ENCODE measurements at regions not wholly inside any gene's neighbourhood (a gene's known extent, or its start where the extent isn't known, plus 50 kb on each side); places are given as distances from the start of the nearest gene placed in this dataset.

- Histone ChIP-seq H2AFZ (ENCODE audit: control insufficient read depth, low read depth, low read length) (no peak overlapping the region), H3K27ac (ENCODE audit: control insufficient read depth, insufficient read depth) (no peak overlapping the region), H4K20me1 (ENCODE audit: control insufficient read depth, insufficient read depth) (no peaks in the 10 kb centered on the region), H3K36me3 (ENCODE audit: control insufficient read depth in 2 of 2, insufficient read depth in 2 of 2, low read length in 1 of 2) (no peaks in the 10 kb centered on the region), H3K79me2 (ENCODE audit: control insufficient read depth, insufficient read depth, low read length) (no peaks in the 10 kb centered on the region), H3K4me3 (no peak overlapping the region), H3K4me2 (ENCODE audit: control insufficient read depth, insufficient read depth) (no peak overlapping the region), H3K27me3 (replicated peaks in 1 of 2; ENCODE audit: control insufficient read depth in 2 of 2, insufficient read depth in 2 of 2, low read length in 1 of 2) (no peaks in the 10 kb centered on the region), H3K9me3 (replicated peaks; ENCODE audit: control insufficient read depth, insufficient read depth, low read length) (no peaks in the 10 kb centered on the region), H3K4me1 (ENCODE audit: control insufficient read depth, insufficient read depth, low read length) (no peaks in the 10 kb centered on the region), H3K9ac (ENCODE audit: control insufficient read depth, insufficient read depth, low read length) (no peak overlapping the region)
- intact Hi-C loops (cut with micrococcal nuclease; ENCODE audit: unreplicated experiment) = no loop called here
- no peak for TF ChIP-seq NR2C1 (IDR thresholded peaks at IDR 0.05)
- TF ChIP-seq KLF5 (IDR thresholded peaks at IDR 0.05; ENCODE audit: partially characterized antibody) = no peak
- no peak for TF ChIP-seq IRF4 (IDR thresholded peaks at IDR 0.05; ENCODE audit: low read depth, low read length)
- no peak for TF ChIP-seq HDGF (IDR thresholded peaks at IDR 0.05)
- no peak for TF ChIP-seq NFXL1 (IDR thresholded peaks at IDR 0.05; ENCODE audit: borderline replicate concordance)
- TF ChIP-seq TCF7 (IDR thresholded peaks at IDR 0.05; ENCODE audit: borderline replicate concordance) = no peak
- TF ChIP-seq, protein P1, sequence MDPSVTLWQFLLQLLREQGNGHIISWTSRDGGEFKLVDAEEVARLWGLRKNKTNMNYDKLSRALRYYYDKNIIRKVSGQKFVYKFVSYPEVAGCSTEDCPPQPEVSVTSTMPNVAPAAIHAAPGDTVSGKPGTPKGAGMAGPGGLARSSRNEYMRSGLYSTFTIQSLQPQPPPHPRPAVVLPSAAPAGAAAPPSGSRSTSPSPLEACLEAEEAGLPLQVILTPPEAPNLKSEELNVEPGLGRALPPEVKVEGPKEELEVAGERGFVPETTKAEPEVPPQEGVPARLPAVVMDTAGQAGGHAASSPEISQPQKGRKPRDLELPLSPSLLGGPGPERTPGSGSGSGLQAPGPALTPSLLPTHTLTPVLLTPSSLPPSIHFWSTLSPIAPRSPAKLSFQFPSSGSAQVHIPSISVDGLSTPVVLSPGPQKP (IDR thresholded peaks at IDR 0.05; ENCODE audit: low read depth, low read length) = no peak
- ChIA-PET CTCF (no interaction called here), RAD21 (ENCODE audit: unreplicated experiment) (no interaction called here), SMC1A (ENCODE audit: uncharacterized antibody, unreplicated experiment) (no interaction called here), POLR2A (no interaction called here)
- in situ Hi-C loops (cut with MboI) = no loop called here
- 6% methylated on average over 2 of the region's 2 CpGs for WGBS (ENCODE audit: insufficient coverage, insufficient replicate concordance, low lambda C conversion rate, missing lambda C conversion rate)
- ATAC-seq = no peak
- no peak for DNase-seq (ENCODE audit: low read depth, low spot score)
- no peak for FAIRE-seq
- BruUV-seq (replicated peaks) = no TSS peak
These were observed 395.2 kb upstream of the CNTN5 start for GRCh38 chr11:98625526-98625925.

GRCh38 chr11:98630736-98631135 is 390.0 kb upstream of the CNTN5 start:
- no peak for DNase-seq (ENCODE audit: low read depth, low spot score)
- SMC1A ChIA-PET (ENCODE audit: uncharacterized antibody, unreplicated experiment) = no interaction called here
- in situ Hi-C loops (cut with MboI) = no loop called here
- POLR2A ChIA-PET = no interaction called here
- Histone ChIP-seq H3K4me1 (ENCODE audit: control insufficient read depth, insufficient read depth, low read length) (no peaks in the 10 kb centered on the region), H3K4me2 (ENCODE audit: control insufficient read depth, insufficient read depth) (no peak overlapping the region), H2AFZ (ENCODE audit: control insufficient read depth, low read depth, low read length) (no peak overlapping the region), H3K9me3 (replicated peaks; ENCODE audit: control insufficient read depth, insufficient read depth, low read length) (no peaks in the 10 kb centered on the region), H3K36me3 (ENCODE audit: control insufficient read depth in 2 of 2, insufficient read depth in 2 of 2, low read length in 1 of 2) (no peaks in the 10 kb centered on the region), H3K27ac (ENCODE audit: control insufficient read depth, insufficient read depth) (no peak overlapping the region), H3K9ac (ENCODE audit: control insufficient read depth, insufficient read depth, low read length) (no peak overlapping the region), H3K27me3 (replicated peaks in 1 of 2; ENCODE audit: control insufficient read depth in 2 of 2, insufficient read depth in 2 of 2, low read length in 1 of 2) (no peaks in the 10 kb centered on the region), H3K79me2 (ENCODE audit: control insufficient read depth, insufficient read depth, low read length) (no peaks in the 10 kb centered on the region), H3K4me3 (no peak overlapping the region), H4K20me1 (ENCODE audit: control insufficient read depth, insufficient read depth) (no peaks in the 10 kb centered on the region)
- 38% methylated on average over 8 of the region's 8 CpGs for WGBS (ENCODE audit: insufficient coverage, insufficient replicate concordance, low lambda C conversion rate, missing lambda C conversion rate)
- intact Hi-C loops (cut with micrococcal nuclease; ENCODE audit: unreplicated experiment) = no loop called here
- no peak for ATAC-seq
- RAD21 ChIA-PET (ENCODE audit: unreplicated experiment) = no interaction called here
- CTCF ChIA-PET = no interaction called here
- no peak for FAIRE-seq
- BruUV-seq (replicated peaks) = no TSS peak
- no peak for TF ChIP-seq SP1 (IDR thresholded peaks at IDR 0.05; ENCODE audit: low read depth, low read length)
- TF ChIP-seq RUNX3 (IDR thresholded peaks at IDR 0.05; ENCODE audit: low read length) = no peak
- TF ChIP-seq, protein P2, sequence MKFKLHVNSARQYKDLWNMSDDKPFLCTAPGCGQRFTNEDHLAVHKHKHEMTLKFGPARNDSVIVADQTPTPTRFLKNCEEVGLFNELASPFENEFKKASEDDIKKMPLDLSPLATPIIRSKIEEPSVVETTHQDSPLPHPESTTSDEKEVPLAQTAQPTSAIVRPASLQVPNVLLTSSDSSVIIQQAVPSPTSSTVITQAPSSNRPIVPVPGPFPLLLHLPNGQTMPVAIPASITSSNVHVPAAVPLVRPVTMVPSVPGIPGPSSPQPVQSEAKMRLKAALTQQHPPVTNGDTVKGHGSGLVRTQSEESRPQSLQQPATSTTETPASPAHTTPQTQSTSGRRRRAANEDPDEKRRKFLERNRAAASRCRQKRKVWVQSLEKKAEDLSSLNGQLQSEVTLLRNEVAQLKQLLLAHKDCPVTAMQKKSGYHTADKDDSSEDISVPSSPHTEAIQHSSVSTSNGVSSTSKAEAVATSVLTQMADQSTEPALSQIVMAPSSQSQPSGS (IDR thresholded peaks at IDR 0.05; ENCODE audit: low read length) = no peak
- TF ChIP-seq SUZ12 (IDR thresholded peaks at IDR 0.05; ENCODE audit: unreplicated experiment) = no peak
- TF ChIP-seq YBX1 (IDR thresholded peaks at IDR 0.05) = no peak
- no peak for TF ChIP-seq MLLT1 (IDR thresholded peaks at IDR 0.05)
- TF ChIP-seq TCF3 (IDR thresholded peaks at IDR 0.05; ENCODE audit: borderline replicate concordance, insufficient read depth, low read depth, low read length) = no peak
- no peak for TF ChIP-seq PAX8 (IDR thresholded peaks at IDR 0.05)
- TF ChIP-seq GATAD2B (conservative IDR thresholded peaks at IDR 0.05; ENCODE audit: low read depth) = no peak
- TF ChIP-seq CHD4 (IDR thresholded peaks at IDR 0.05) = no peak
- TF ChIP-seq NRF1 (conservative IDR thresholded peaks at IDR 0.05; ENCODE audit: low read depth, low read length) = no peak
- TF ChIP-seq HDAC6 (IDR thresholded peaks at IDR 0.05; ENCODE audit: unreplicated experiment) = no peak

Measured in GM12878 (cell line).